Choroid plexus epithelial cell (primary cell): ENCODE measurements at regions not wholly inside any gene's neighbourhood (a gene's known extent, or its start where the extent isn't known, plus 50 kb on each side); places are given as distances from the start of the nearest gene placed in this dataset.
"Not testable (repeated sequence)": the region's sequence is repeated elsewhere in the genome, so short reads cannot be mapped to it uniquely, and the experiment has no call there.

Experiments
- DNase-seq: peaks from one replicate; pipeline ENCODE4 v3.0.0-alpha.2; 2010; ENCODE audit warnings: low read depth
- H3K4me3 ChIP-seq: 2 replicates; pipeline ENCODE4 v1.5.1; 2011; ENCODE audit warnings: low read depth, mild to moderate bottlenecking, control low read depth, low read length, moderate library complexity
- TF ChIP-seq, protein P1 (sequence below): conservative IDR thresholded peaks from 2 replicates; pipeline ENCODE4 v1.5.1; 2011; ENCODE audit warnings: low read depth, mild to moderate bottlenecking, control low read depth, inconsistent platforms, low read length, moderate library complexity

DNA sequence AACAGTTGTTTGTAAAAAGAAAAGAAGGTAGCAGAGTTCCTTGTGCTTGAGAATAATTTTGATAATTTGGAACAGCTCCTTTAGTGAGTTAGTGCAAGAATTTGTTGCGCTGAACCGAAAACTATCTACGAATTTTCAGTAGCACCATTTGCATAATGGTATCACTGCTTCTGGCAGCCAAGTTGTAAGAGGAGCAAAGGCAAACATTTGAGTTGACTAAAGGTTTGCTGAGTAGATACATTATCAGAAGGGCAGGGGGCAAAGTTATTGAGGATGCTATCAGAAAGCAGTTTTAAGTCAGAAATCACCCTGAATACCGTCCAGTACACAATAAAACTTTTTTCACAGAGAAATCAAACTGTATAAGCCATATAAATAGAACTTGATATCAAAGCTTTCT is 181.5 kb upstream of the MOCS2 start:
- H3K4me3 ChIP-seq, result no peak overlapping the region
- no peak for DNase-seq
- TF ChIP-seq, protein P1, sequence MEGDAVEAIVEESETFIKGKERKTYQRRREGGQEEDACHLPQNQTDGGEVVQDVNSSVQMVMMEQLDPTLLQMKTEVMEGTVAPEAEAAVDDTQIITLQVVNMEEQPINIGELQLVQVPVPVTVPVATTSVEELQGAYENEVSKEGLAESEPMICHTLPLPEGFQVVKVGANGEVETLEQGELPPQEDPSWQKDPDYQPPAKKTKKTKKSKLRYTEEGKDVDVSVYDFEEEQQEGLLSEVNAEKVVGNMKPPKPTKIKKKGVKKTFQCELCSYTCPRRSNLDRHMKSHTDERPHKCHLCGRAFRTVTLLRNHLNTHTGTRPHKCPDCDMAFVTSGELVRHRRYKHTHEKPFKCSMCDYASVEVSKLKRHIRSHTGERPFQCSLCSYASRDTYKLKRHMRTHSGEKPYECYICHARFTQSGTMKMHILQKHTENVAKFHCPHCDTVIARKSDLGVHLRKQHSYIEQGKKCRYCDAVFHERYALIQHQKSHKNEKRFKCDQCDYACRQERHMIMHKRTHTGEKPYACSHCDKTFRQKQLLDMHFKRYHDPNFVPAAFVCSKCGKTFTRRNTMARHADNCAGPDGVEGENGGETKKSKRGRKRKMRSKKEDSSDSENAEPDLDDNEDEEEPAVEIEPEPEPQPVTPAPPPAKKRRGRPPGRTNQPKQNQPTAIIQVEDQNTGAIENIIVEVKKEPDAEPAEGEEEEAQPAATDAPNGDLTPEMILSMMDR, result no peak

DNA sequence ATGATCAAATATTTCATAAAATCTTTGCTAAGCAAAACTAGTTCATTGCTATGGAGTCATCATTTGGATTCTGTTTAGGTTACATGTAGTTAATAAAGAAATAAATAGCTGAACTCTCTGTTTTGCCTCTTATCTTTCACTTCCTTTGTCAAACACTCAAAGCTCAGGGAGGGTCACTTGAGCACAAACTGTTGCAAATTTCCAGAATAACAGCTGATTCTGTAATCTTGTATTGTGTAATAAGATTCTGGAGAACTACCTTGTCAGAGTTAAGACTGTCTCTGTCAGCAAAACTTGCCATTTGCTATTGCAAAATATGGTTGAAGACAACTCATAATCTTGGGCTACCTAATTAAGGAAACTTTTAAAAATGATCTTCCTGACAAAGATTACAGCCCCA is 182.0 kb upstream of the MOCS2 start:
- H3K4me3 ChIP-seq, result no peak overlapping the region
- TF ChIP-seq, protein P1, result no peak
- peak; percentile 81 for DNase-seq

DNA sequence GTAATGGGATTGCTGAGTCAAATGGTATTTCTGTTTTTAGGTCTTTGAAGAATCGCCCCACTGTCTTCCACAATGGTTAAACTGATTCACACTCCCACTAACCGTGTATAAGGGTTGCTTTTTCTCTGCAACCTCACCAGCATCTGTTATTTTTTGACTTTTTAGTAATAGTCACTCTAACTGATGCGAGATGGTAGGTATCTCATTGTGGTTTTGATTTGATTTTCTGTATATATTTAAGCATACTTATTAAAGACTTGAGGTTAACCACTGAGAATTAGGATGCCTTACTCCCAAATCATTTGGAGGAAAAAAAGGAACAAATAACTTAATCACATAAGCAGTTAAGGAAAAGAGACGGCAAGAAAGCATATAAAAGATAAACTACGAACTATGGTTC is 181.6 kb upstream of the FST start:
- TF ChIP-seq, protein P1, result no peak
- H3K4me3 ChIP-seq, result no peak overlapping the region
- DNase-seq, result no peak

DNA sequence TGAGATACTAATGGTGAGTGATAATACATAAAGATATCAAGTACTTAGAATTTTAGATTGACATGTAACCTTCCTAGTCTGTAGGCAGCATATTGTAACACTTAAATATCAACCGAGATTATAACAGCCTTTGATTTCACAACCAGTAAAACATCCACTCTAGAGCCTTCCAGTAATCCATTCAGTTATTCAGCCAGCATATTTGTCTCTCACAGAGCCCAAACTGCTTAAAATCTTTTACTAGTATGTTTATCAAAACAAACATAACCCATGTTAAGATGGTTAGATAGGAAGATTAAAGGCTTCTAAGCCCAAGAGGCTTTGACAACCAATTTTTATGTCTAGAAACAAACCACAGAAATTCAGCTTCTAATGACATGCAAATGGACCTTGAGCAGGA is 177.9 kb upstream of the FST start:
- TF ChIP-seq, protein P1, result no peak
- no peak overlapping the region for H3K4me3 ChIP-seq
- DNase-seq, result peak; percentile 44

DNA sequence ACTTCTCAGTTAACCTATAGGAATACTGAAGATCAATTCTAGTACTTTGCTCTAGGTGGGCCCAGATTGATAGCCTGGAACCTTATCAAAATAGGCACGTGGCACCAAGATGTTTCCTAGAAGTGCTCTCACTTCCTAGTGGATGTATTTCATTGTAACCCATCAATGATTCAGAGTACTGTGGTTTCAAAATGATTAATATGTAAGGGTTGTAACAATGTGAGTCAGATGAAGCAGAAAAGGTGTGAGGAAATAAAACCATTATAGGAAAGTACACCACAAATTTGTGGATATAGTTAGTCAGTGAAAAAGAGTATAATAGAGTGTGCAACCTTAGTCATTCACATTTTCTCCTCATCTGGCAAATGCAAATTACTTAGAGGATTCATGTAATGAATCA is 177.3 kb upstream of the FST start:
- no peak overlapping the region for H3K4me3 ChIP-seq
- TF ChIP-seq, protein P1, result no peak
- peak; percentile 42 for DNase-seq

DNA sequence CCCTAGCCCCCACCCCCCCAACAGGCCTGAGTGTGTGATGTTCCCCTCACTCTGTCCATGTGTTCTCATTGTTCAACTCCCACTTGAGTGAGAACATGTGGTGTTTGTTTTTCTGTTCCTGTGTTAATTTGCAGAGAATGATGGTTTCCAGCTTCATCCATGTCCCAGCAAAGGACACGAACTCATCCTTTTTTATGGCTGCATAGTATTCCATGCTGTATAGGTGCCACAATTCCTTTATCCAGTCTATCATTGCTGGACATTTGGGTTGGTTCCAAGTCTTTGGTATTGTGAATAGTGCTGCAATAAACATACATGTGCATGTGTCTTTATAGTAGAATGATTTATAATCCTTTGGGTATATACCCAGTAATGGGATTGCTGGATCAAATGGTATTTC is 175.1 kb upstream of the FST start:
- not testable (repeated sequence) for H3K4me3 ChIP-seq, DNase-seq

DNA sequence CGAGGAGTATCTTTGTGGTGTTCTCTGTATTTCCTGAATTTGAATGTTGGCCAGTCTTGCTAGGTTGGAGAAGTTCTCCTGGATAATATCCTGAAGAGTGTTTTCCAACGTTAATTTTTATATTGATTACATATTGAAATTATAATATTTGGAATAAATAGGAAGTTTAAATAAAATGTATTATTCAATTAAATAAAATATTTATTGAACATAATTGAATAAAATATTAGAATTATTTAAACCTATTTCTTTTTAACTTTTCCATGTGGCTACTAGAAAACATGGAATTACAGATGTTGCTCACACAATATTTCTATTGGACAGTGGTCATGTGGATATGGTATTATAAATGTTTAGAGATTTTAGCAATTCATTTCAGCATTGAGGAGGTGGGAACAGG is 170.8 kb upstream of the FST start:
- H3K4me3 ChIP-seq, result no peak overlapping the region
- TF ChIP-seq, protein P1, result no peak
- no peak for DNase-seq

DNA sequence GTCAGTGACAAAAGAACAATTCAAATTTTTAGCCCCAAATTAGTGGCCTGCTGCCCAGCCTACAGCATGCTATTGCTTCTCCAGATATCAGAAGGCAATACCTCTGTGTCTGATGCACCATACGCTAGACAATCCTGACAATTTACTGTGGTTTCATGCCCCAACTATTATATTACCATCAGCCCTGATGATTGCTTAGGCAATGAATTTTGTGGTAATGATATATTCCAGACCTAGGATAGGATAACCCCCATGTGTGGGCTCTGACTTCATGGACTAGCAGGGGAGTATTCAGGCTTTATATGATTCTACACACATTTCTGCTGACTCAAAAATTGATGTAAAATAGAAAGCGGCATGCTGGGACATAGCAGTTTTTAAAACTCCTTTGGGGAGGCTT is 168.7 kb upstream of the FST start:
- DNase-seq, result no peak
- no peak overlapping the region for H3K4me3 ChIP-seq
- TF ChIP-seq, protein P1, result no peak
